VCaP (cell line): ENCODE measurements at regions not wholly inside any gene's neighbourhood (a gene's known extent, or its start where the extent isn't known, plus 50 kb on each side); places are given as distances from the start of the nearest gene placed in this dataset.

ENCODE experiments used
- H3K27ac ChIP-seq: fragments of 450-650 bp; 2 replicates; pipeline ENCODE4 v1.5.1; 2017
- CTCF ChIP-seq: fragments of 450-650 bp; conservative IDR thresholded peaks from 2 replicates; pipeline ENCODE4 v1.5.1; 2017; ENCODE audit warnings: mild to moderate bottlenecking, moderate library complexity

DNA sequence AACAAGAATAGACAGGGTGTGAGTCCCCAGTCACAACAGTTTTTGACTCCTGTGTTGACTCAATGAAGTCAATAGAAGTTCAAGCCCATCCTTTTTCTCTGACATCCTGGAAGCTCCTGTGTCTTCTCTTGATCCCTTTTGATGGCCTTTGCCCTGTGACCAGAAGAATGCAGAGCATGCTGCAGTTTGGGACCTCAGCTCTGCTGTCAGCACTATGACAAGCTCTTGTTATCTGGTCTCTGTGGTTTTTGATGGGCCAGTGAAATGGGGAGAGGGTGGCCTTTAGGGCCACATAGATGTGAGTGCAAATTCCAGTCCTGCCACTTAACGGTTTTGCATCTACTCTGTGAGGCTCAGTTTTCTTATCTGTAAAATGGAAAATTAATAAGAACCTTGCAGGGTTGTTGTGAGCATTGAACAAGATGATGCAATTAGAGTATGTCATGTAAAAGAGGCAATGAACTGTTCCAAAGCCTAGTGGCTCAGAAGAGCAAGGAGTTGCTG is 102.4 kb upstream of the IKZF1 start:
- no peak for TF ChIP-seq CTCF
- H3K27ac ChIP-seq, result no peak overlapping the region

DNA sequence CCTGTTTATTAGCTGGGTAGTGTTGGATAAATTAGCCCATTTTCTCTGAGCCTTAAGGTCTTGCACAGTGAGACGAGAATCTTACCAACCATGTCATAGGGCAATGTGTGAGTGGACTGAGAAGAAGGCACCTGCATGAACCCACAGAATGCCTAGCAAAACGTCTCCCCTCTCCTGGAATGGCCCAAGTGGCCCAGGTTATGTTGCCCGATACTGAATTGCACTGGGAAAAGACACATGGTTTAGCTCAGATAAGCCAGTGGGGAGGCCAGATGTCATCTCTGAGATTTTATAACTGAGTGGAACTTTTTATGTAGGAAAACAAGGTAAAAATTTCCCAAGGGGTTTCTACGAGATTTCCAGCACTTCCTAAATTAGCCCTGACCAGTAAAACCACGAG is 104.7 kb upstream of the IKZF1 start:
- no peak for TF ChIP-seq CTCF
- no peak overlapping the region for H3K27ac ChIP-seq

DNA sequence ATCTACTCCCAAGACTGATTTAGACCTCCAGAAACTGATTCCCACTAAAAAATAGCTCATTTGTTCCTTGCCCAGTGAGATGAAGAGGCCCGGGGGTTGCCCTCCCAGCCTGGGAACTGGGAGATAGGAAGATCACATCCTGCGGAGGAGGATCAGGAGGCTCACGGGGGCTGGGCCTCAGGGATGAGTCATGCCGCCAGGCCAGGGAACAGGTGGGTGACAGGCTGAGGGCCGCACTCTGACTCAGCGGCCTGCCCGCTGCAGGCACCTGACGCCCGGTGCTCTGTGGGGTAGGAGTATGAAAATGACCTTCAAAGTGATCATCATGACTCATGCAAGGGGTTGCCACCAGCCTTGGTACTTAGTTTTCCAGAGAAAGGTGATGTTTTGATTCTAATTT is 104.5 kb upstream of the ZPBP start:
- TF ChIP-seq CTCF, result no peak
- H3K27ac ChIP-seq, result no peak overlapping the region

DNA sequence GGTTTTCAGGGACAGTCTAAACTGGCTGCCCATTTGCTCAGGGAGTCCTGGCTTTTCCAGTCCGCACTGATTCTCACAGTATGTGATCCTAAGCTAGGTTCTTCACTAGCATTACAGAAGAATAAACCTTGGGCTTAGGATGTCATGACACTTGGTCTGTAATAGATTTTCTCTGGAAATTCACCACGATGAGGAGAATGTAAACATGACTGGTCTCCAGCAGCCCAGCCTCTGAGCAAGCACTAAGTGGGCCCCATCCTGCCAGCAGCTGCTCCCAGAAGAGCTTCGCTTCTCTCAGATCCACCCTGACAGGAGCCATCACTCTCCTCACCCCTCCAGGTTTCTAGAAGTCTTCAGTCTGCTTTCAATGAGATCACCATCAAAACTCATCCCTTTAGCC is 103.7 kb upstream of the ZPBP start:
- no peak overlapping the region for H3K27ac ChIP-seq
- TF ChIP-seq CTCF, result no peak

DNA sequence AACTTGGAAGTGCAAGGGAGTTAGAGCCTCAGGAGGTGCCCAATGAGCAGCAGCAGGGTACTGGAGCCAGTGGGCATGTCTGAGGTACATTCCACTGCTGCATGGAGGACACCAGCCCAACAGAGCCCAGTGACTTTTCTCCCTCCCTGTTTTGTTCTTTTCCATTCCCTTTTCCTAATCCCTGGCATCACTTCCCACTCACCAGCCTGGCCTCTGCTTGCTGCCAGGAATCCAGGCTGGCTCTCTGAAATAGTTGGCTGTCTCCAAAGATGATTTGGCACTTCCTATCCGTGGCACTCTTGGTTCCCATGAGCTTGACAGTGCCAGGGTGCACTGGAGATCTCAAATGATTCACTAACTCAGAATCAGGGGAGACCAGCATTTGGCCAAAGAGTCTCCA is 97.7 kb upstream of the ZPBP start:
- no peak overlapping the region for H3K27ac ChIP-seq
- no peak for TF ChIP-seq CTCF

- no peak for TF ChIP-seq CTCF
- H3K27ac ChIP-seq, result no peak overlapping the region
These were observed 96.3 kb upstream of the ZPBP start for GRCh38 chr7:50189371-50189770.

GRCh38 chr7:50185951-50186682 is 93.1 kb upstream of the ZPBP start:
- TF ChIP-seq CTCF, result no peak
- H3K27ac ChIP-seq, result no peak overlapping the region
